ENCODE measurements at regions not wholly inside any gene's neighbourhood (a gene's known extent, or its start where the extent isn't known, plus 50 kb on each side); places are given as distances from the start of the nearest gene placed in this dataset.

DNA sequence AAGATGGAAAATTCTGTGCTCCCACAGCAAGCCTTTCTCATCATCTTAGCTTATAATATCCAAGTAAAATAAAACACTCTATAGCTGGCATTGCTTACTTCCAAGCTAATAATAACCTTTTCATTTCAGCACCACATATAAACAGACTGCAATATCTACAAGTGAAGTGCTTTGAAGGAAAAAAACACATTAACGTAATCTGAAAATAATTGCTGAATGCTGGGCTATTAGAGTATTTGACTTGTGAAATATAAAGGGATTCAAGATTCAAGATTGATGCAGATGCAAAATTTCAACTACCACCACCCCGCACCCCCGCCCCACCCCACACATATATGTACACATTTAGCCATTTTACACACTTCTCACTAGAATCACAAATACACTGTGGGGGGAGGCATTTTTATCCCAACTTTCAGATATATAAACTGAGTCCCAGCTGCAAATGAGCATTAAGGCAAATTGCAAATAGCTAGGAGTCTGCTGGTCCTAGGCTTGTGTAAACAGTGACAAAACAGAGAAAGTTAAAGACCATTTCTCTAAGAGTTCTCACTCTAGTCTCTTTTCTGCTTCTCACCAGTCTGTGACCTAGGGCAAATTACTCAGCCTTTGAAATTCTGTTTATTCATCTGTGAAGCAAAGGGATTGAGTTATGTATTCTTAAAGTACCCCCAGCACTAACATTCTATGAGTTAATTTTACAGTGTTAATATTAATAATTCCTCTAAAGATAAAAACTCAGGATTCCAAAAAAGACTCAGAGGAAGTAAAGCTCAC, 489.4 kb downstream of the PRELID2 start:
- DNase-seq: no peak

- DNase-seq: no peak
Measured at GRCh38 chr5:145341842-145342241, 493.3 kb downstream of the PRELID2 start.

GRCh38 chr5:145340099-145340498, 495.0 kb downstream of the PRELID2 start:
- no peak for DNase-seq

DNA sequence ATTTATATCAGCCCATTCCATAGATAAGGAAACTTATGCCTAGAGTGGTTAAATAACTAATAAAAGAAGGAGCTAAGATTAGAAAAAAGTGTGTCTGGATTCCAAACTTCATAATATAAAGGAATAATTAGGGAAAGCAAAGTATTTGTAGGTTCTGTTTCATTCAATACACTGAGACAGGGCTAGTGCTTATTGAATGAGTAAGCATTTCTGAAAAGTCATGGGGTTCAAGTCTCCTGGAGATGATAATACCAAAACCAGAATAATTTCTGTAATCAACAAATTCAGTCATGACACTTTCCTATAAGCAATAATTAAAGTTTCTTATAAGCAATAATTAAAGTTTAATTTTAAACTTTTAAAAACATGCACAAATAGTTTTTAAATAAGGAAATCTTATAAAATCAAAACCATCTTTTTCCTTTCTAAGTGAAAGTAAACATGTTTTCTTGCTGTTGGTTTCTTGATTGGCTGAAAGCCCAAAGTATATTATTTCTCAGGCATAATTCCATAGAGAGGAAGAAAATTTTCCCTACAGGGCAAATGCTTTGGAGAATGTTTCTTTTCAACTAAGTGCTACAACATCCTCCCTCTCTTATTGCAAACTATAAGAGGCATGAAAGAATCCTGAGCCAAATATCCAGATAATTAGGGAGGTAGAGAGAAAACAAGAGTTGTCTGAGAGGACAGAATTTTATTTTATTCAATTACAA, 510.2 kb downstream of the PRELID2 start:
- DNase-seq: no peak

GRCh38 chr5:145324101-145324500, 511.0 kb downstream of the PRELID2 start:
- DNase-seq: no peak

DNA sequence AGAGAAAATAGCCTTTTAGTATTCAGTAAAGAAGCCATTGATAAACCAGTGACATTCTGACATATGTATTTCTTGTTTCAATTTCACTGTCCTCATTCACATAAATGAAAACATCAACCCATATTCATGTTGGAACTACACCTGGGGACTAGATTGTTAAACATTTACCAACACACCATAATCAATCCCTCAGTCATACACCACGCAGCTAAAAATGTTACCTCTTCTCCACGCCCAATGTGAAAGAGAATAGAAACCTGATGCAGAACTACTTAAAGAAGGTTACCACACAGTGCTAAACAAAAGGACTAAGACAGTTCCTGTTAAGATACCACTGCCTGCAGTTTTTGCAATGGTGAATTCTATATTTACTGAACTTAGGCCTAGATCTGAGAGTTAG, 518.9 kb downstream of the PRELID2 start:
- no peak for DNase-seq

GRCh38 chr5:145307866-145308382, 527.2 kb downstream of the PRELID2 start:
- DNase-seq: no peak

DNA sequence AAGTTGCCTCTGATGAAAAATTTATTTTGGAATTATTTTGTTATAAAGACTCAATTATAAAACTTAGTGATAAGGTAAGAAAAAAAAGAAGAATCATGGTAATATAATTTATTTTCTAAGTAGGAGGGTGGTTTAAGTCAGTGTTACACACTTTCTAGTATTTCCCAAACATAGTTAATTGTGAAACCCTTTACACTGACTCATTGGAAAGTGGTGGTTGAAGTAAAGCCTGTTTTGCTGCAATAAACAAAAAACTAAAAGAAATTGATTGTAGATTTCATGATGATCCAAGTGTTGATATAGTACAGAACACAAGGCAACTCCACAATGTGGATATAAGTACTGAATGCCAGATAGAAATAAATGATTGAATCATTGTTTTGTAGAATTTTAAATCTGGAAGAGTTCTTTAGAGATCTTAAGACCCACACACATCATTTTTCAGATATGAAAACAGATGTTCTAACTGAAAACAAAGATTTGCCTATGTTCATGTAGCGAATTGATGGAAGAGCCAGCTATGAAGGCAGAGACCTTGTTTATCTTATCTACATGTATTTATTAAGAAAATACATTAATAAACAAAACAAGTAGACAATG, 539.8 kb downstream of the PRELID2 start:
- DNase-seq: no peak

- no peak for DNase-seq
Measured at GRCh38 chr5:145294331-145294730, 540.8 kb downstream of the PRELID2 start.

GRCh38 chr5:145293716-145294115, 541.4 kb downstream of the PRELID2 start:
- no peak for DNase-seq

GRCh38 chr5:145292278-145292677, 542.9 kb downstream of the PRELID2 start:
- DNase-seq: no peak

- no peak for DNase-seq
Measured at GRCh38 chr5:145283141-145283810, 551.9 kb downstream of the PRELID2 start.

DNA sequence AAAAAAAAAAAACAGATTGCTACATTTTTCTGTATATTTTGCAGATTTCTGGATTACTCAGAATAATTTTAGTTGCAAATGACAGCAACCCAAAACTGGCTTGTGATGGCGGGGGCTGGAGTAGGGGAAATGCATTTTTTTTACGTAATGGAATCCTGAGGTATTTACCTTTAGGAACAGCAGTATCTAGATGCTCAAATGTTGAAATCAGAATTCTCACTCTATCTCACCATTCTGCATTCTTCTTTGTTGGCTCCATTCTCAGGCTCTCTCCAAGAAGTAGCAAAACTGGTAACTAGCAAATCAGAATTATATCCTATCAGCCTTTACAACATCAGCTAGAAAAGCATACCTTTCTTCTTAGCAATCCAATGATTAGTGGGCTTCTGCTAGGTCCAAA, 554.3 kb downstream of the PRELID2 start:
- DNase-seq: no peak

DNA sequence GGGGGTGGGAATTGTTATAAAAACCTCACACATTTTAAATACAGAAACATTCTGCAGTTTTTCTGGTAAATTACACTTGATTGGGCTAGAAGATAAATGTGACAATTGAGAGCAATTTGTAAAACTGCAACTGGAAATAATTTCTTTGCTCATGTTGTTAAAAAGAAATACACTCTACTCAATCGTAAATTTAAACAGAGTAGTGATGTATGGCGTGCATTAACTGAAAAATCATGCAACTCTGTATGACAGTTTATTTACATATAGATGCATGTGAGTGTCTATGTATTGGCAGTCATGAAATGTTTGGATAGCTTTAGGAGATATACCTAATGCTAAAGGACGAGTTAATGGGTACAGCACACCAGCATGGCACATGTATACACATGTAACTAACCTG, 554.9 kb downstream of the PRELID2 start:
- no peak for DNase-seq

- DNase-seq: no peak
Measured at GRCh38 chr5:145260670-145261069, 574.5 kb downstream of the PRELID2 start.

DNA sequence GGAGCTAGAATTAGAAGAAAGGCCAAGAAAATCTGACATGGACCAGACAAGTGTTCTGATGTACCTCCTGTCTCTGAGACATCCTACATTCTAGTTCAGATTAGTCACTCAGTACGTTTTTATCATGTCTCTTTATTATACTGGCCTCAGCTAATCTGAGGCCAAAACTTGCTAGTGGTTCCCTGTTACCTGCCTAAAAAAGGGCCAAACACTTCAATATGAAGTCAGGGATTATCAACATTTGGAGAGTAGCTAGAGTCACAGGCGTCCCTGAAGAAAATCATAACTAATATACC, 587.4 kb downstream of the PRELID2 start:
- DNase-seq: no peak

GRCh38 chr5:145246961-145247744, 588.0 kb downstream of the PRELID2 start:
- DNase-seq: no peak

DNA sequence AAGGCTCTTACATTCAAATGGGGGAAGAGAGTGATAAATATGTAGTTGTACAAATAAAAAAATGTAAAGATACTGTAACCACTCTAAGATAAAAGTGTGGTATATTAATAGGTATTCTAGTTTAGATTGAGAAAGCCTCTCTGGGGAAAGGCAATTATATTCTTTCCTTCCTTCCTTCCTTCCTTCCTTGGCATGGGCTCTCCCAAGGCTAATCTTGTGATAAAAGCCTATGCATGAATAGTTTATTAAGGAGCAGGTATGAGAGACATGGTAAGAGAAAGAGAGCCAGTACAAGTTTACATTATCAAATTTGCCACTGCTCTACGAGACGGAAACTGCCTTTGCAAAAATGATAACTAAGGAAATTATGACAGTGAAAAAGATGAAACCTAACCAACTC, 588.8 kb downstream of the PRELID2 start:
- no peak for DNase-seq

DNA sequence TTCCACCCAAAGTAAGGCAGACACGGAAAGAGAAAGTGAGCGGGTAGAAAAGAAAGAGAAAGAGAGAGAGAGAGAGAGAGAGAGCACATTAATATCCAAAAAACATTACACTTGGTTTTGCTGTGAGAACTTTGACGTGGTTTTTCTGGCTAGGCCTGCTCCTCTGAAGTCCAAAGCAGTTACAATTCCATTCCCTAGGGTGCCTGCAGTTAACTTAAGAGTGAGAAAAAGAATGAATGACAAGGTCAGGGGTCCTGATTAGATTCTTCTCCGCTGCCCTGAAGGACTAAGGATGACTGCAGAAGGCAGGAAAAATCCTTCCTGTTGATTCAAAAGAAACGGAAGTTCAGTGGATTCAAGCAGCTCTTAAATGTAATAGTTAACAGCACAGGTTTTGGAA, 589.8 kb downstream of the PRELID2 start:
- DNase-seq: no peak

DNA sequence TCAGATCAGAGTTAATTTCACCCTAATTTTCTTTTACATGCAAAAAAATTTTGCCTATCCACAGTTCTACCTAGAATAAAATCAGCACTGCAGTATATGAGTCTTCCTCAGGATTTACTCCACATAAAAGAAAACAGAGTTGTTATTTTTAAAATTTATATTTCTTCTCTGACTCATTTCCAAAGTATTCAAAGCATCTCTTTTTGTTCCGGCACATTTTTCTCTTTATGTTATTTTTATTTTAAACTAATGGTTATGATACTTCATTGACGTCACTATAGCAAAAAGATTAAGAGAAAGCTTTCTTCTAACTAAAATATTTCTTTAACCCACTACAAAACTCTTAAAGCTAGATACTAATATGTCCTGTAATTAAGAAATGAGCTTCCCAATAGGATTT, 590.4 kb downstream of the PRELID2 start:
- no peak for DNase-seq

DNA sequence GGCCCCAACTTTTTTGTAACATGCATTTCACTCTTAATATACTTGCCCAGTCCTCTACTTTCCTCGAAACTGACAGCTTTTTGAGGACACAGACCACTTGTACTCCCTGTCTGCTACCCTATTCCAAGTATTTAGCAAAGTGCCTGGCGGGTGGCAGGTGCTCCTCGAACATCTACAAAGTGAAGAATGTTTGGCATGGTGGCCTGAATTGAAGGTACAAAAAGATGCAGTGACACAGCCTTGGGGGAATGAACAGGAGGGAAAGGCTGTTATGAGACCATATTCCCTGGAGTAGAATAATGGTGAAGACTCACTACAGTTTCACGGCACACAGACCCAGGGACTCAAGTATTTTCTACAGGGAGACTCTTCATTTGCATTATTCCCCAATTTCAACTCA, 590.9 kb downstream of the PRELID2 start:
- DNase-seq: no peak

DNA sequence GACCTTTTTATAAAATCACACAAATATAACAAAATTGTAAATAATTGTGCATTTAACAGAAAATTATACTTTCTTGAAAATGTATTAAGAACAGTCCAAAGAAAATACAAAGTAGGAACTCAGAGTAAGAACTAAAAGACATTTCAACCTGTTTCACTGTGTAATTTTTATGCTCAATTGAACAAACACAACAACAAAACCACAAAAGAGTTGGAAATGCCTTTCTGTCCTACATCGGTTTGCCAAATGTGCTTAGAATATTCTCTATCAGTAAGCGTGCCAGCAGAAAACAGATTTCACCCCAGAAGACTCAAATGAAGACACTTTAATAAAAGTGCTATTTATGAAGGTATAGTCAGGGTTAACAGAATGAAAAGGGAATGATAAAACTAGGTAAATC, 592.1 kb downstream of the PRELID2 start:
- no peak for DNase-seq

Measured in skin of body (tissue), 1 donor.